Gastroesophageal sphincter (tissue), 4 donors: ENCODE measurements at regions not wholly inside any gene's neighbourhood (a gene's known extent, or its start where the extent isn't known, plus 50 kb on each side); places are given as distances from the start of the nearest gene placed in this dataset.

Source experiments
- ATAC-seq: fragments of 150-250 bp; one replicate; pipeline ENCODE4 v1.9.1; 2016; ENCODE audit warnings: mild to moderate bottlenecking, moderate library complexity
- H3K27ac ChIP-seq, 4 donors: fragments of 200-600 bp; sonication (generic) in 3 of 4; 1 replicate in 3 of 4; 2 replicates in 1 of 4; pipeline ENCODE4 v1.5.1; 2016 to 2019
- H3K27me3 ChIP-seq: fragments of 200-600 bp; sonication (generic); one replicate; pipeline ENCODE4 v1.5.1; 2019
- H3K36me3 ChIP-seq, 2 donors: fragments of 200-600 bp; sonication (generic); one replicate each; pipeline ENCODE4 v1.5.1; 2019; ENCODE audit warnings: control low read depth in 1 of 2
- H3K4me1 ChIP-seq, 3 donors: fragments of 200-600 bp; sonication (generic); 1 replicate in 2 of 3; 2 replicates in 1 of 3; pipeline ENCODE4 v1.5.1; 2016 to 2019; ENCODE audit warnings: control low read depth in 2 of 3
- H3K4me3 ChIP-seq, 2 donors: fragments of 200-600 bp; sonication (generic); one replicate each; pipeline ENCODE4 v1.5.1; 2019; ENCODE audit warnings: mild to moderate bottlenecking in 1 of 2, moderate library complexity in 1 of 2
- H3K9me3 ChIP-seq, 3 donors: fragments of 200-600 bp; sonication (generic); one replicate each; pipeline ENCODE4 v1.5.1; 2017 to 2019; ENCODE audit warnings: control low read depth in 2 of 3
- EP300 ChIP-seq: sonication (generic); formaldehyde crosslinking; IDR thresholded peaks from one replicate; pipeline ENCODE4 v1.6.1; 2017; ENCODE audit warnings: antibody characterized with exemption, mild to moderate bottlenecking
- POLR2A ChIP-seq, 2 donors: fragments of 450-650 bp; IDR thresholded peaks; one replicate each; pipeline ENCODE4 v1.6.1; 2017; ENCODE audit warnings: antibody characterized with exemption in 2 of 2, mild to moderate bottlenecking in 2 of 2, moderate library complexity in 1 of 2
- POLR2AphosphoS5 ChIP-seq: sonication (generic); formaldehyde crosslinking; IDR thresholded peaks from one replicate; pipeline ENCODE4 v1.6.1; 2017; ENCODE audit warnings: antibody characterized with exemption
- WGBS, 2 donors: methylation state at CpG; one replicate each; pipeline ENCODE4 v1.1.5; 2018; ENCODE audit warnings: low coverage in 1 of 2; 5-methylcytosine and 5-hydroxymethylcytosine counted together
- TF ChIP-seq, protein P1 (sequence below), 4 experiments: fragments of 200-600 bp in 2 of 4; fragments of 450-650 bp in 2 of 4; sonication (generic) in 1 of 4; IDR thresholded peaks; one replicate each; pipeline ENCODE4 v1.5.1; 2017 to 2019; ENCODE audit warnings: antibody characterized with exemption in 4 of 4, mild to moderate bottlenecking in 2 of 4, moderate library complexity in 2 of 4

DNA sequence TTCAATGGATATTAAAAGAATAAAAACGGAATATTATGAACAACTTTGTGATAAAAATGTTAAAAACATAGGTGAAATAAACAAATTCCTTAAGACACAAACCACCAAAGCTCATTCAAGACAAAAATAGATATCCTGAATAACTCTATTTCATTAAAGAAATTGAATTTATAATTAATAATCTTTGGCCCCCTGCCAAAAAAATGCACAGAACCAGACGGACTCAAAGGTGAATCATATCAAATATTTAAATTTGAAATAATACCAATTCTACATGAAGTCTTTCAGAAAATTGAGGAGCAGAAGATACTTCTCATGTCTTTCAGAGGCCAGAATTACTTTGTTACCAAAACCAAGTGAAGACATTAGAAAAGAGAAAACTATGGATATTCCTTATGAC, 128.3 kb upstream of the KLHL29 start:
- no peak overlapping the region for H3K4me3 ChIP-seq
- H3K4me1 ChIP-seq, result no peaks in the 10 kb centered on the region
- ATAC-seq, result no peak
- H3K36me3 ChIP-seq, result no peaks in the 10 kb centered on the region
- H3K9me3 ChIP-seq, result no peaks in the 10 kb centered on the region
- TF ChIP-seq, protein P1, sequence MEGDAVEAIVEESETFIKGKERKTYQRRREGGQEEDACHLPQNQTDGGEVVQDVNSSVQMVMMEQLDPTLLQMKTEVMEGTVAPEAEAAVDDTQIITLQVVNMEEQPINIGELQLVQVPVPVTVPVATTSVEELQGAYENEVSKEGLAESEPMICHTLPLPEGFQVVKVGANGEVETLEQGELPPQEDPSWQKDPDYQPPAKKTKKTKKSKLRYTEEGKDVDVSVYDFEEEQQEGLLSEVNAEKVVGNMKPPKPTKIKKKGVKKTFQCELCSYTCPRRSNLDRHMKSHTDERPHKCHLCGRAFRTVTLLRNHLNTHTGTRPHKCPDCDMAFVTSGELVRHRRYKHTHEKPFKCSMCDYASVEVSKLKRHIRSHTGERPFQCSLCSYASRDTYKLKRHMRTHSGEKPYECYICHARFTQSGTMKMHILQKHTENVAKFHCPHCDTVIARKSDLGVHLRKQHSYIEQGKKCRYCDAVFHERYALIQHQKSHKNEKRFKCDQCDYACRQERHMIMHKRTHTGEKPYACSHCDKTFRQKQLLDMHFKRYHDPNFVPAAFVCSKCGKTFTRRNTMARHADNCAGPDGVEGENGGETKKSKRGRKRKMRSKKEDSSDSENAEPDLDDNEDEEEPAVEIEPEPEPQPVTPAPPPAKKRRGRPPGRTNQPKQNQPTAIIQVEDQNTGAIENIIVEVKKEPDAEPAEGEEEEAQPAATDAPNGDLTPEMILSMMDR (IDR thresholded peaks at IDR 0.05), result no peak
- TF ChIP-seq EP300 (no peak), POLR2A (IDR thresholded peaks at IDR 0.05) (no peak), POLR2AphosphoS5 (no peak)
- H3K27ac ChIP-seq, result no peak overlapping the region
- H3K27me3 ChIP-seq, result no peaks in the 10 kb centered on the region
- 55 to 70% methylated on average over 2 of the region's 2 CpGs for WGBS, 2 donors

DNA sequence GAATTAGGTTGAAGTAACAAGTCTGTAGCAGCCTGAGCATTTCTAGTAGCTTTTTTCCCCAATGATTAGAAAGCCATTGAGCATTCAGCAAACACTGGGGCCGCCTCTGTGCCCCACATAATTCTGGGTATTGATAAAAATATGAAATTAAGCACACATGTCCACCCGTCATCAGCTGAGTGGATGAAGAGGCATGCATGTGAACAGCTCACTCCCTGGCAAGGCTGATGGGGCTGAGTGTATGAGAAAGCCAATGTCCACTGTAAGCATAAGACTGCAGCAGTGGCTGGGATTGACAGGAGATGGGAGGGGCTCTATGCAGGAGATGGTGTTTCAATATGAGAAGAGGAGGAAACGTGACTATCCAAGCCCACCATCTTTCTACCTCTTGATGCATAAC, 124.4 kb upstream of the KLHL29 start:
- no peaks in the 10 kb centered on the region for H3K4me1 ChIP-seq
- TF ChIP-seq, protein P1 (IDR thresholded peaks at IDR 0.05), result no peak
- TF ChIP-seq EP300 (no peak), POLR2AphosphoS5 (no peak), POLR2A (IDR thresholded peaks at IDR 0.05) (no peak)
- H3K9me3 ChIP-seq, result no peaks in the 10 kb centered on the region
- H3K27ac ChIP-seq, result no peak overlapping the region
- H3K36me3 ChIP-seq, result no peaks in the 10 kb centered on the region
- no peaks in the 10 kb centered on the region for H3K27me3 ChIP-seq
- H3K4me3 ChIP-seq, result no peak overlapping the region
- no peak for ATAC-seq
- 50 to 64% methylated on average over 2 to 3 of the region's 3 CpGs for WGBS, 2 donors

DNA sequence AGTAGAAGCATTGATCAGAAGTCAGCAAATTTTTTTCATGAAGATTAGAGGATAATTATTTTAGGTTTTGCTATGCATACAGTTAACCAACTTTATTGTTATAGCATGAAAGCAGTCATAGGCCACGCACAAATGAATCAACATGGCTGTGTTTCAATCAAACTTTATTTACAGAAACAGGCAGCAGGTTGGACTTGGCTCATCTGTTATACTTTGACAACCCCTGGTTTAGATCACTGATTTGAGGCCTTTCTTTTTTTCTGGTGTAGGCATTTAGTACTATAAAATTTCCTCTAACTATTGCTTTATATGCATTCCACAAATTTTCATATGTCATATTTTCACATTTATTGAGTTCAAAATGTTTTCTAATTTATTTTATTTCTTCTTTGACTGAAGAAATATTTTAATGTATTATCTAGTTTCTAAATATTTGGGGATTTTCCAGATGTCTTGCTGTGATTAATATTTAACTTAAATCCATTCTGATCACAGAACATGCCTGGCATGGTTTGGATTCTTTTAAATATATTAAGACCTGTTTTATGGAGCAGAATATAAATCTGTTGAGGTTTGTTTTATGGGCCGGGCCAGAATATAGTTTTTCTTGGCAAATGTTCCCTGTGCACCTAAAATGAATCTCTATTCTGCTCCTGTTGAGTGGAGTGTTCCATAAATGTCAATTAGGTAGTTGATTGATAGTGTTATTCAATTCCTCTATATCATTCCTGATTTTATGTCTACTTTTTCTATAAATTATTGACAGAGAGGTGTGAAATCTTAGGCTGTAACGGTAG, 116.3 kb upstream of the KLHL29 start:
- peaks cover 0 to 6% (median 0%) of the 10 kb centered on the region in 3 donors for H3K4me1 ChIP-seq
- TF ChIP-seq, protein P1 (IDR thresholded peaks at IDR 0.05), result no peak
- TF ChIP-seq POLR2AphosphoS5 (no peak), EP300 (no peak), POLR2A (IDR thresholded peaks at IDR 0.05) (no peak)
- no peaks in the 10 kb centered on the region for H3K27me3 ChIP-seq
- H3K27ac ChIP-seq, result no peak overlapping the region
- no peak overlapping the region for H3K4me3 ChIP-seq
- no peaks in the 10 kb centered on the region for H3K36me3 ChIP-seq
- no peaks in the 10 kb centered on the region for H3K9me3 ChIP-seq
- 65 to 71% methylated on average over 3 of the region's 3 CpGs for WGBS, 2 donors
- ATAC-seq, result no peak

DNA sequence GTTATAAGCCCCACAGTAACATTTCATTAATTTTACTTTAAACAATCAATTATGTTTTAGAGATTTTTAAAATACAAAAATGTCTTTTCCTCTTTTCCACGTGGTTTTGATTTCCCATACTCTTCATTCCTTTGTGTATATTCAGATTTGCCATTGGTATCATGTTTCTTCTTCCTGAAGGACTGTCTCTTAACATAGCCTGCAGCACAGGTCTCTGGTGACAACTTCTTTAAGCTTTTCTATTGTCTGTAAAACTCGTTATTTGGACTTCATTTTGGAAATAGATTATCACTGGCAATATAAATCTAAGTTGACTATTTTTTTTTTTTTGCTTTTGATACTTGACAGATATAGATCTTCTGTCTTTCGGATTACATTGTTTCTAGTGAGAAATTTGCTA, 115.2 kb upstream of the KLHL29 start:
- H3K9me3 ChIP-seq, result no peaks in the 10 kb centered on the region
- 71 to 83% methylated on average over 2 to 3 of the region's 3 CpGs for WGBS, 2 donors
- no peaks in the 10 kb centered on the region for H3K36me3 ChIP-seq
- TF ChIP-seq, protein P1 (IDR thresholded peaks at IDR 0.05), result no peak
- TF ChIP-seq POLR2A (IDR thresholded peaks at IDR 0.05) (no peak), EP300 (no peak), POLR2AphosphoS5 (no peak)
- no peak overlapping the region for H3K27ac ChIP-seq
- H3K27me3 ChIP-seq, result no peaks in the 10 kb centered on the region
- no peak overlapping the region for H3K4me3 ChIP-seq
- ATAC-seq, result no peak
- peaks cover 0 to 6% (median 0%) of the 10 kb centered on the region in 3 donors for H3K4me1 ChIP-seq

DNA sequence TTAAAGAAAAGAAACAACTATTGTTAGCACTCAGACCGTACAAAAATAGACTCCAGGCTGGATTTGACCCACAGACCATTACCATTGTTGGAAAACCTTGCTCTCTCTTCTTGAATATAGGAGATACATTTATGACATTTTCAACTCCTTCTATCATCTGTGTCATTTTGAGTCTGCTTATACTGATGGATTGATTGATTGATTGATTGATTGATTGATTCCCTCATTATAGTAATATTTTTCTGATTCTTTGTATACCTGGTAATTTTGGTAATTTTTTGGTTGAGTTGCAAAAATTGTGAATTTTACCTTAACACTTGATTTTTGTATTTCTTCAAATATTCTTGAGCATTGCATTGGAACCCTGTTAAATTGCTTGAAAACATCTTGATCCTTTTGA, 114.2 kb upstream of the KLHL29 start:
- Histone ChIP-seq H3K27me3 (no peaks in the 10 kb centered on the region), H3K36me3 (no peaks in the 10 kb centered on the region), H3K9me3 (no peaks in the 10 kb centered on the region), H3K4me3 (no peak overlapping the region), H3K4me1 (peaks cover 0 to 6% (median 0%) of the 10 kb centered on the region in 3 donors), H3K27ac (no peak overlapping the region)
- ATAC-seq, result no peak
- WGBS, 2 donors, result 100% methylated on average over 1 of the region's 1 CpG
- TF ChIP-seq POLR2AphosphoS5, result no peak
- TF ChIP-seq, protein P1 (IDR thresholded peaks at IDR 0.05), result no peak
- TF ChIP-seq EP300, result no peak
- no peak for TF ChIP-seq POLR2A (IDR thresholded peaks at IDR 0.05)
